HG03135 (cell line): ENCODE measurements at regions not wholly inside any gene's neighbourhood (a gene's known extent, or its start where the extent isn't known, plus 50 kb on each side); places are given as distances from the start of the nearest gene placed in this dataset.

ENCODE experiments used
- ATAC-seq: cut with Tn5 transposase; IDR thresholded peaks from one replicate; pipeline ENCODE4 v1.9.1; 2021; ENCODE audit warnings: mild to moderate bottlenecking, moderate library complexity; ENCODE audit not compliant: unreplicated experiment

GRCh38 chr15:81987628-81988027, 58.2 kb downstream of the MEX3B start:
- no peak for ATAC-seq

- ATAC-seq: no peak
These were observed 62.3 kb downstream of the MEX3B start for GRCh38 chr15:81983497-81983896.

GRCh38 chr15:81982808-81983207, 63.0 kb downstream of the MEX3B start:
- no peak for ATAC-seq

- no peak for ATAC-seq
These were observed 63.9 kb downstream of the MEX3B start for GRCh38 chr15:81981908-81982307.

- ATAC-seq: no peak
These were observed 68.4 kb downstream of the MEX3B start for GRCh38 chr15:81977464-81977863.

GRCh38 chr15:81968691-81969090, 77.1 kb downstream of the MEX3B start:
- no peak for ATAC-seq

GRCh38 chr15:81966631-81967030, 79.2 kb downstream of the MEX3B start:
- no peak for ATAC-seq

- no peak for ATAC-seq
These were observed 83.3 kb downstream of the MEX3B start for GRCh38 chr15:81962482-81962881.

- ATAC-seq: no peak
These were observed 86.6 kb downstream of the MEX3B start for GRCh38 chr15:81959196-81959595.

- ATAC-seq: no peak
These were observed 88.1 kb downstream of the MEX3B start for GRCh38 chr15:81957698-81958097.

- no peak for ATAC-seq
These were observed 90.3 kb downstream of the MEX3B start for GRCh38 chr15:81955382-81956062.

GRCh38 chr15:81954158-81954783, 91.5 kb downstream of the MEX3B start:
- ATAC-seq: no peak

- ATAC-seq: no peak
These were observed 94.9 kb downstream of the MEX3B start for GRCh38 chr15:81950841-81951414.

GRCh38 chr15:81948751-81949150, 97.1 kb downstream of the MEX3B start:
- ATAC-seq: no peak

GRCh38 chr15:81948222-81948621, 97.6 kb downstream of the MEX3B start:
- no peak for ATAC-seq

- no peak for ATAC-seq
These were observed 98.3 kb downstream of the MEX3B start for GRCh38 chr15:81947548-81947947.

GRCh38 chr15:81945014-81945615, 100.7 kb downstream of the MEX3B start:
- ATAC-seq: no peak

GRCh38 chr15:81942655-81943195, 103.1 kb downstream of the MEX3B start:
- ATAC-seq: no peak

GRCh38 chr15:81942157-81942556, 103.7 kb downstream of the MEX3B start:
- no peak for ATAC-seq

- ATAC-seq: no peak
These were observed 104.3 kb downstream of the MEX3B start for GRCh38 chr15:81941479-81941878.
